Right lobe of liver (tissue), 6 donors: ENCODE measurements at regions not wholly inside any gene's neighbourhood (a gene's known extent, or its start where the extent isn't known, plus 50 kb on each side); places are given as distances from the start of the nearest gene placed in this dataset.

ENCODE experiments used
- ATAC-seq, 4 donors: fragments of 200-7000 bp; cut with Tn5 transposase; one replicate each; pipeline ENCODE4 v1.9.1; 2020; ENCODE audit warnings: mild to moderate bottlenecking in 4 of 4, moderate library complexity in 4 of 4
- DNase-seq, 3 donors: peaks; one replicate each; pipeline ENCODE4 v3.0.0-alpha.2; 2020
- H3K27ac ChIP-seq, 3 donors: fragments of 200-600 bp; one replicate each; pipeline ENCODE4 v1.8.0; 2022
- H3K27me3 ChIP-seq, 2 donors: fragments of 200-600 bp; one replicate each; pipeline ENCODE4 v1.8.0; 2022
- H3K36me3 ChIP-seq, 4 donors: fragments of 200-600 bp; sonication (generic) in 1 of 4; one replicate each; pipeline versions ENCODE4 v1.5.1 to v1.8.0; 2017 to 2022; ENCODE audit warnings: control low read depth in 1 of 4
- H3K4me1 ChIP-seq, 4 donors: fragments of 200-600 bp; sonication (generic) in 1 of 4; one replicate each; pipeline versions ENCODE4 v1.5.1 to v1.8.0; 2017 to 2022; ENCODE audit warnings: control low read depth in 1 of 4
- H3K4me3 ChIP-seq, 3 donors: fragments of 200-600 bp; one replicate each; pipeline ENCODE4 v1.8.0; 2022
- H3K9me3 ChIP-seq, 4 donors: fragments of 200-600 bp; sonication (generic) in 1 of 4; one replicate each; pipeline versions ENCODE4 v1.5.1 to v1.8.0; 2017 to 2022; ENCODE audit warnings: control low read depth in 1 of 4
- POLR2A ChIP-seq: fragments of 450-650 bp; IDR thresholded peaks from one replicate; pipeline ENCODE4 v1.6.1; 2017; ENCODE audit warnings: antibody characterized with exemption, mild to moderate bottlenecking
- WGBS: methylation state at CpG from one replicate; pipeline ENCODE4 v1.1.6; 2018; ENCODE audit warnings: low coverage, low lambda C conversion rate; ENCODE audit not compliant: insufficient coverage; ENCODE audit errors: missing lambda C conversion rate; 5-methylcytosine and 5-hydroxymethylcytosine counted together
- intact Hi-C, 2 donors: fragments of 100-400 bp; cut with DNase I; formaldehyde crosslinking; loops; one replicate each; pipeline versions ENCODE4 v1.11.2 to v1.14.1; 2022
- TF ChIP-seq, protein P1 (sequence below), 4 donors: fragments of 200-600 bp in 3 of 4; fragments of 450-650 bp in 1 of 4; IDR thresholded peaks; one replicate each; pipeline versions ENCODE4 v1.5.1 to v1.8.0; 2016 to 2022; ENCODE audit warnings: antibody characterized with exemption in 4 of 4, mild to moderate bottlenecking in 2 of 4
- donor health status: DM: no; HTN: yes; CAD: no.
- donor health status: DM: no; HTN: no; CAD: no.
- donor health status: DM: no; HTN: no; CAD: no.
- donor health status: DM: no; HTN: yes; CAD: no.
- donor health status: DM: no; HTN: yes; CAD: no.

DNA sequence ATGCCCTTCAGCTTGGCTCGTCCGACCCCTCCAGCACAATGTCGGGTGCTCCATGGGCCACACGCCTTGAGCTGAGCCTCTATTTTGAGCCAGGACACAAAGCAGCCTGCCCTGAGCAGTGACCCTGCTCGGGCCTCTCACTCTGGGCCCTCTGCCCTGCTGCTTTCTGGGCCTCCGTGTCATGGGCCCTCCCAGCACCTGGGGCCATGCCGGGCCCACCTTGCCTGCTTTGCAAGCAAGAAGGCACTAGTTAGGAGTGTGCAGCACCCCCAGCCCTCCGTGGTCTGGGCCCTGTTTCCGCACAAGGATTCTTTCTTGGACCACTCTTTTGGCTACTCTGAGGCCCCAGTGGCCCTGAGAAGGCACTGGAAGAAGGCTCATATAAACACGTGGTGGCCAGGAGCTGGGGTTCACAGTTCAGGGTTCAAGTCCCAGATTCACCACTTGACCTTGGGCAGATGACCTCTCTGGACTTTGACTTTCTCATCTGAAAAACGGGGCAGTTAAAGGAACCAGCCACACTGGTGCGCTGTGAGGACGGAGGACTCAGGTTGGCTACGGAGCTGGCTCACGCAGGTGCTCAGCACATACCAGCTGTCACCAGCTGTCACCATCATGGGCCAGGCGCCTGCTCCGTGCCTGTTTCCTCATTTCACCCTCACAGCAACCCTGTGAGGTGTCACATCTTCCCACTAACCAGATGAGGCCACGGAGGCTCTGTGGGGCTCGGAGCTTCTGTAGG is 166.0 kb upstream of the GSE1 start:
- intact Hi-C loops: no loop called here
- no peak overlapping the region for H3K27ac ChIP-seq
- peaks cover 0 to 39% (median 10%) of the 10 kb centered on the region in 4 donors for H3K4me1 ChIP-seq
- ATAC-seq (peak in 3 of 4 donors; percentile 17 to 64 (median 43)), DNase-seq (peak in 1 of 3 donors; percentile 64)
- H3K36me3 ChIP-seq: no peaks in the 10 kb centered on the region
- H3K4me3 ChIP-seq: no peak overlapping the region
- H3K9me3 ChIP-seq: no peaks in the 10 kb centered on the region
- 59% methylated on average over 9 of the region's 19 CpGs for WGBS
- TF ChIP-seq, protein P1, sequence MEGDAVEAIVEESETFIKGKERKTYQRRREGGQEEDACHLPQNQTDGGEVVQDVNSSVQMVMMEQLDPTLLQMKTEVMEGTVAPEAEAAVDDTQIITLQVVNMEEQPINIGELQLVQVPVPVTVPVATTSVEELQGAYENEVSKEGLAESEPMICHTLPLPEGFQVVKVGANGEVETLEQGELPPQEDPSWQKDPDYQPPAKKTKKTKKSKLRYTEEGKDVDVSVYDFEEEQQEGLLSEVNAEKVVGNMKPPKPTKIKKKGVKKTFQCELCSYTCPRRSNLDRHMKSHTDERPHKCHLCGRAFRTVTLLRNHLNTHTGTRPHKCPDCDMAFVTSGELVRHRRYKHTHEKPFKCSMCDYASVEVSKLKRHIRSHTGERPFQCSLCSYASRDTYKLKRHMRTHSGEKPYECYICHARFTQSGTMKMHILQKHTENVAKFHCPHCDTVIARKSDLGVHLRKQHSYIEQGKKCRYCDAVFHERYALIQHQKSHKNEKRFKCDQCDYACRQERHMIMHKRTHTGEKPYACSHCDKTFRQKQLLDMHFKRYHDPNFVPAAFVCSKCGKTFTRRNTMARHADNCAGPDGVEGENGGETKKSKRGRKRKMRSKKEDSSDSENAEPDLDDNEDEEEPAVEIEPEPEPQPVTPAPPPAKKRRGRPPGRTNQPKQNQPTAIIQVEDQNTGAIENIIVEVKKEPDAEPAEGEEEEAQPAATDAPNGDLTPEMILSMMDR (IDR thresholded peaks at IDR 0.05): peak in 3 of 4 donors; percentile 7 to 20 (median 12)
- no peak for TF ChIP-seq POLR2A
- no peaks in the 10 kb centered on the region for H3K27me3 ChIP-seq

DNA sequence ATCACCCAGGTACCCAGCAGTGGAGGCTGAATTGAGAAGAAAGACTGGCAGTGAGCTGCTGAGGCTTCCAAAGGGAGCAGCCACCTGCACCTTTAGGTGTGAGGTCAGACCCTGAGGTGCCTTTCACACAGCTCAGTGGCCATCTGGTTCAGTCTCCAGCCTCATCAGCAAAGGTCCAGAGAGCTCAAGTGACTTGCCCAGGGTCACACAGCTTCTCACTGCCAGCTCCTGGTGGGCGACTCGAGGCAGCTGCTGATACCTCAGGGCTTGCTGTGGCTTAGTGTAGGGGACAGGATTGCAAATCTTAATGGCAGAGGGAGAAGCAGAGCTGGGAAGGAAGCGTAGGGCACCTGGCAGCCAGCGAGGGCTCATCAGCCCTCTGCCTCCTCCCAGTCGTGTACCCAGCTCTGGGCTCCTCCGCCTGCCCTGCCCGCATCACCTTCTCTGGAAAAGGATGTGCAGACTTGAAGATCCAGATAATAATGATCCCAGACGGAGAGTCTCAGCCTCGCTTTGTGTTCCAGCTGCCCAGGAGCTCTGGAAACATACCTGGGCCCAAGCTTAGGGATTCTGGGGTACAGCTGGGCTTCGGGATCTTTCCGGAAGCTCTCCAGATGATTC is 165.3 kb upstream of the GSE1 start:
- Histone ChIP-seq H3K27ac (peak overlapping the region in 1 of 3 donors; percentile 94), H3K9me3 (no peaks in the 10 kb centered on the region), H3K4me3 (no peak overlapping the region), H3K27me3 (no peaks in the 10 kb centered on the region), H3K36me3 (no peaks in the 10 kb centered on the region), H3K4me1 (peaks cover 0 to 39% (median 10%) of the 10 kb centered on the region in 4 donors)
- intact Hi-C loops: no loop called here
- TF ChIP-seq, protein P1 (IDR thresholded peaks at IDR 0.05): no peak
- TF ChIP-seq POLR2A: no peak
- DNase-seq: no peak
- 90% methylated on average over 6 of the region's 11 CpGs for WGBS
- no peak for ATAC-seq

DNA sequence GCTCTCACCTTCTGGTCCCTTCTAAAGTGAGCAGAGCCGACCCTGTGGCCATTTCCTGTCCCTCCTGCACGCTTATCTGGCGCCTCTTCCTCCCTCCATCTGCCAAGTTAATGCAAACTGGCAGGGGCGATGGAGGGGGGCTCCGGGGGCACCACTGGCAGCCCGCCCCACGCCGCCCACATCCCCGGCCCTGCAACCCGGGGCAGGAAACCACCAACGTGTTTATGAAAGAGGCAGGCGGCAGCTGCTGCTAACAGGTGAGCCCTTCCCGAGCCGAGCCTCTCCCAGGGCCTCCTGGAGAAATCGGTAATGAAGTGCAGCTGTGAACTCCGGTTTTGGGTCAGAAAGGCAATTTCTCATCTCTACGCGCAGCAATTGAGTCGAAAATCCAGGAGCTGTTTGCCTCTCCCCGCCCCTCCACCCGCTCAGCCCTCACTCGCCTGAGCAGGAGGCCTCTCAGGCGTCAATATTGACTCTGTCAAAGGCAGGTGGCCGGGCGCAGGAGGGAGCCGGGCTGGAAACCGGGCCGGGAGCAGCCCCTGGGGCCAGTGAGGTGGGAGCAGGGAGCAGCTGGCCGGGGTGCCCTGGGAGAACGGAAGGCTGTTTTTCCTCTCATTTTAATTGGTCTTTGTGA is 164.4 kb upstream of the GSE1 start:
- H3K36me3 ChIP-seq: no peaks in the 10 kb centered on the region
- peak; percentile 81 to 91 (median 87) for ATAC-seq
- peaks cover 0 to 39% (median 10%) of the 10 kb centered on the region in 4 donors for H3K4me1 ChIP-seq
- DNase-seq: peak; percentile 81 to 92 (median 84)
- WGBS: 0% methylated on average over 1 of the region's 30 CpGs
- intact Hi-C loops: no loop called here
- TF ChIP-seq, protein P1 (IDR thresholded peaks at IDR 0.05): no peak
- TF ChIP-seq POLR2A: no peak
- peak overlapping the region in 1 of 3 donors; percentile 19 for H3K4me3 ChIP-seq
- no peaks in the 10 kb centered on the region for H3K27me3 ChIP-seq
- no peaks in the 10 kb centered on the region for H3K9me3 ChIP-seq
- peak overlapping the region; percentile 21 to 94 (median 63) for H3K27ac ChIP-seq

DNA sequence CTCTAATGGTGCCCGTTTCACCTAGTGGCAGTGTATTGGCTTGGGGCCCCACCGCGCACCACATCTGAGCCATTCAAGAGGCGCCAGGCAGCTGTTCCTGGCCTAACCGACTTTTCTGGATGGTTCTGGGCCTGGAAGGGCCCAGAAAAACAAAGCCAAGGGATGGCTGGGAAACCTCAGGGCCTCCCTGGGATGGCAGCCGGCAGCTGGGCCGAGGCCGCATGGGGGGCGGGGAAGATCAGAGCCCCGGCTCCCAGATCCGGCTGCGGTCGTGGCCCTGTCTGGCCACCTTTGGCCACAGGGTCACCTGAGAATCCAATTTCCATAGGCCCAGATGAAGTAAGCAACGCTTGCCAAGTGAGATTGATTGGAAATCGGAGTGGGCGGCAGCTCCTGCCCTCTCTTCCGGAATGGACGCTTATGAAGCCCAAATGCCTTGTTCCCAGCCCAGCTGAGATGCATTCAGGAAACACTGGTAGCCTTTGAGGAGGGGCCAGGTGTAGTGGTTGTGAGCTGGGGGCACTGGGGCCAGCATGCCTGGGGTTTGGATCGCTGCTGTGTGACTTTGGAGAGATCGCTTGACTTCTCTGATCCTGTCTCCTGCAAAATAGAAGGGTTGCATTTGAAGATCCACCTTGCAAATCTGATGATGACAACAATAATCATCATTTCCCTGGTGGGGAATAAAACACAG is 163.8 kb upstream of the GSE1 start:
- Histone ChIP-seq H3K27ac (peak overlapping the region; percentile 21 to 94 (median 63)), H3K9me3 (no peaks in the 10 kb centered on the region), H3K27me3 (no peaks in the 10 kb centered on the region), H3K36me3 (no peaks in the 10 kb centered on the region), H3K4me3 (peak overlapping the region in 1 of 3 donors; percentile 19), H3K4me1 (peaks cover 0 to 37% (median 9%) of the 10 kb centered on the region in 4 donors)
- DNase-seq (peak; percentile 78 to 86 (median 83)), ATAC-seq (peak; percentile 76 to 87 (median 82))
- TF ChIP-seq, protein P1 (IDR thresholded peaks at IDR 0.05): no peak
- peak; percentile 23 for TF ChIP-seq POLR2A
- 42% methylated on average over 7 of the region's 20 CpGs for WGBS
- intact Hi-C loops: no loop called here
